Endothelial cell of umbilical vein (primary cell): ENCODE measurements at regions not wholly inside any gene's neighbourhood (a gene's known extent, or its start where the extent isn't known, plus 50 kb on each side); places are given as distances from the start of the nearest gene placed in this dataset.

Source experiments
- BruUV-seq: library from RNA; stranded (reverse); fragments of 400-500 nt; replicated peaks from 2 replicates; lab custom pipeline; 2021; lab: Mats Ljungman, UMichigan
- CTCF ChIA-PET: fragments of 300-600, 350-600 bp; sonication (Branson Sonifier 250); formaldehyde crosslinking; loops from one replicate; lab custom pipeline; 2021; ENCODE audit warnings: antibody characterized with exemption, inconsistent platforms; lab: Charles Lee
- POLR2A ChIA-PET: fragments of 300-600, 350-600 bp; sonication (Branson Sonifier 250); formaldehyde crosslinking; loops from one replicate; lab custom pipeline; 2021; ENCODE audit warnings: antibody characterized with exemption, inconsistent platforms; lab: Charles Lee
- DNase-seq: peaks from one replicate; pipeline ENCODE4 v3.0.0-alpha.2; 2011; ENCODE audit warnings: low read depth, low spot score
- FAIRE-seq: peaks from 2 replicates; lab custom pipeline; 2011; peaks lifted over from hg19 to GRCh38; lab: Jason Lieb, UNC
- H2AFZ ChIP-seq: 2 replicates; pipeline ENCODE4 v1.6.0; 2012; ENCODE audit warnings: low read depth, low read length, control low read depth, inconsistent platforms
- H3K27ac ChIP-seq: 2 replicates; pipeline ENCODE4 v1.5.1; 2011; ENCODE audit warnings: low read depth, mild to moderate bottlenecking, control low read depth, low read length, moderate library complexity; ENCODE audit not compliant: insufficient read depth
- H3K27me3 ChIP-seq, 2 experiments: 2 replicates each; pipeline versions ENCODE4 v1.6.0 to v1.6.1; 2011; ENCODE audit warnings: low read length in 2 of 2, mixed read lengths in 1 of 2; ENCODE audit not compliant: control insufficient read depth in 2 of 2, insufficient read depth in 2 of 2
- H3K36me3 ChIP-seq, 2 experiments: 2 replicates in 1 of 2; 3 replicates in 1 of 2; pipeline ENCODE4 v1.5.1; 2011; ENCODE audit warnings: low read length in 2 of 2, mild to moderate bottlenecking in 1 of 2, moderate library complexity in 1 of 2; ENCODE audit not compliant: control insufficient read depth in 2 of 2, insufficient read depth in 2 of 2; ENCODE audit errors: extremely low read depth in 1 of 2
- H3K4me1 ChIP-seq: 3 replicates; pipeline ENCODE4 v1.5.1; 2011; ENCODE audit warnings: mild to moderate bottlenecking, low read length; ENCODE audit not compliant: control insufficient read depth, insufficient read depth; ENCODE audit errors: extremely low read depth
- H3K4me2 ChIP-seq: 2 replicates; pipeline ENCODE4 v1.6.1; 2011; ENCODE audit warnings: low read length, control low read depth, mixed read lengths; ENCODE audit not compliant: insufficient read depth
- H3K4me3 ChIP-seq, 3 experiments: fragments of 200-600 bp in 1 of 3; sonication (generic), shearing (Covaris generic) in 1 of 3; replicated peaks in 1 of 3; 2 replicates each; pipeline ENCODE4 v1.5.1; 2011 to 2016; ENCODE audit warnings: control low read depth in 3 of 3, low read length in 3 of 3, mild to moderate bottlenecking in 2 of 3, inconsistent platforms in 1 of 3, low read depth in 1 of 3, moderate library complexity in 1 of 3; ENCODE audit not compliant: insufficient read depth in 1 of 3
- H3K79me2 ChIP-seq: 2 replicates; pipeline ENCODE4 v1.6.0; 2012; ENCODE audit warnings: low read length, inconsistent platforms; ENCODE audit not compliant: control insufficient read depth, insufficient read depth
- H3K9ac ChIP-seq: replicated peaks from 2 replicates; pipeline ENCODE3; 2011; ENCODE audit warnings: low read length, control low read depth; ENCODE audit not compliant: insufficient read depth; ENCODE audit errors: extremely low read depth
- H3K9me1 ChIP-seq: replicated peaks from 3 replicates; pipeline ENCODE4 v1.6.0; 2011; ENCODE audit warnings: mild to moderate bottlenecking, low read length; ENCODE audit not compliant: control insufficient read depth, insufficient read depth; ENCODE audit errors: extremely low read depth
- H3K9me3 ChIP-seq: replicated peaks from 2 replicates; pipeline ENCODE4 v1.5.1; 2012; ENCODE audit warnings: low read length, inconsistent platforms; ENCODE audit not compliant: control insufficient read depth, insufficient read depth
- H4K20me1 ChIP-seq: replicated peaks from 2 replicates; pipeline ENCODE3; 2011; ENCODE audit warnings: mild to moderate bottlenecking, low read length; ENCODE audit not compliant: control insufficient read depth, insufficient read depth; ENCODE audit errors: extremely low read depth
- EZH2 ChIP-seq: IDR thresholded peaks from 2 replicates; pipeline ENCODE4 v1.6.1; 2012; ENCODE audit warnings: borderline replicate concordance, low read depth, mild to moderate bottlenecking, moderate library complexity, low read length, inconsistent platforms; ENCODE audit not compliant: severe bottlenecking
- FOS ChIP-seq: IDR thresholded peaks from 2 replicates; pipeline ENCODE4 v1.6.1; 2011; ENCODE audit warnings: mild to moderate bottlenecking, low read length, moderate library complexity, borderline replicate concordance; ENCODE audit not compliant: insufficient read depth
- GATA2 ChIP-seq: IDR thresholded peaks from 2 replicates; pipeline ENCODE4 v1.7.0; 2011; ENCODE audit warnings: low read depth, mild to moderate bottlenecking, moderate library complexity, mixed read lengths, low read length; ENCODE audit not compliant: insufficient read length, insufficient read depth
- JUN ChIP-seq: IDR thresholded peaks from 2 replicates; pipeline ENCODE4 v1.6.1; 2011; ENCODE audit warnings: borderline replicate concordance, low read depth; ENCODE audit not compliant: insufficient read length, insufficient read depth
- MYC ChIP-seq: IDR thresholded peaks from one replicate; pipeline ENCODE4 v1.6.1; 2011; ENCODE audit warnings: mild to moderate bottlenecking, low read depth, low read length
- POLR2A ChIP-seq: IDR thresholded peaks from 2 replicates; pipeline ENCODE4 v1.6.1; 2012; ENCODE audit warnings: low read depth, mild to moderate bottlenecking, control low read depth, low read length
- POLR2AphosphoS5 ChIP-seq: IDR thresholded peaks from 2 replicates; pipeline ENCODE4 v1.6.1; 2012; ENCODE audit warnings: low read depth, mild to moderate bottlenecking, control low read depth, low read length, moderate library complexity; ENCODE audit not compliant: insufficient read depth
- dilution Hi-C: fragments of 300-500 bp; cut with MboI; formaldehyde crosslinking; loops from one replicate; pipeline ENCODE4 v1.15.0; 2019; ENCODE audit warnings: low sequenced_read_pairs; ENCODE audit not compliant: extremely low pct_ligation_motif_present
- intact Hi-C: fragments of 100-400 bp; cut with micrococcal nuclease; formaldehyde crosslinking; loops from one replicate; pipeline ENCODE4 v1.10.0; 2022
- TF ChIP-seq, protein P1 (sequence below), 2 donors: IDR thresholded peaks; 1 replicate in 1 of 2; 2 replicates in 1 of 2; pipeline ENCODE4 v1.5.1; 2011; ENCODE audit warnings: low read length in 2 of 2, mild to moderate bottlenecking in 2 of 2, moderate library complexity in 2 of 2, control low read depth in 1 of 2, inconsistent platforms in 1 of 2, low read depth in 1 of 2; ENCODE audit not compliant: insufficient read depth in 1 of 2; ENCODE audit errors: extremely low read depth in 1 of 2
- TF ChIP-seq, protein P2 (sequence below): IDR thresholded peaks from 2 replicates; pipeline ENCODE4 v1.6.1; 2011; ENCODE audit not compliant: insufficient read depth, insufficient read length

DNA sequence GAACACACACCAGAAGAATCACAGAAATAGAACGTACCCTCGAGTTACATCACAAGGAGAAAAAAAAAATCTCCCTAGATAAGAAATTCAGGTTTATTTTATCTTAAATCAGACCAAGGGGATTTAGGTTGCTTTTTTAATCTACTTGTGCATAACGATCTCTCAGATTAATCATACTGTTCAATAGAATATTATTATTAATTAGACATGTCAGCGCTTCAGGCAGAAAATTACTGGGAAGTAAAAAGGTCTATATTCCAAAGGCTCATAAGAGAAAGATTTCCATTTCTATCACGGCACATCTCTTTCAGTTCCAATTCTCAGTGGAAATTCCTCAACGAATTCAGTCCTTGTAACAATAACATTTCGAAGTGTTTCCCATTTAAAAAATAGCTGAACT, 77.7 kb upstream of the PSMD7 start:
- dilution Hi-C loops, result no loop called here

DNA sequence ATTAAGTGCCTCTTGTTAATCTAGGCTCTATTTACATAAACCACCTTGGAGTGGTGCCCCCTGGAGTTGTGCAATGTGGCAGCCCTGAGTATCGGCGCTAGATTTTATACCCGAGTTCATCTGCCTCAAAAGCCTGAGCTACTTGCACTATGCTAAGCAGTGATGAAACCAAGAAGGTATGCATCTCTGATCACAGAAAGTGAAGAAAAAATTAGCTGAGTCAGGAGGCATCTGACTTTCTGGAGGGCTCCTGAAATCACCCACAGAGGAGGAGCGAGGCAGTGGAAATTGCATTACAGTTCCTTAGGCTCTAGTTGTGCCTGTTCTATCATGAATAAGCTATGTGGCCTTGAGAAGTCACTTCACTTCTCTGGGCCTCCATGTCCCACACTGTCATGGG, 80.3 kb upstream of the PSMD7 start:
- Histone ChIP-seq H3K9me3 (no peaks in the 10 kb centered on the region), H3K9ac (no peak overlapping the region), H3K4me1 (no peaks in the 10 kb centered on the region), H3K4me2 (no peak overlapping the region), H3K27me3 (no peaks in the 10 kb centered on the region), H3K79me2 (no peaks in the 10 kb centered on the region), H3K36me3 (no peaks in the 10 kb centered on the region), H3K27ac (no peak overlapping the region), H3K9me1 (no peaks in the 10 kb centered on the region), H4K20me1 (no peaks in the 10 kb centered on the region), H3K4me3 (no peak overlapping the region), H2AFZ (no peak overlapping the region)
- DNase-seq (no peak), FAIRE-seq (no peak)
- ChIA-PET CTCF (interaction anchor here (1.1 to 1.7 kb wide), 2 partner anchors 10 to 1093 kb away, joined by 3 to 8 read pairs; no protein-coding TSS in a partner anchor), POLR2A (no interaction called here)
- dilution Hi-C loops (no loop called here), intact Hi-C loops (no loop called here)
- TF ChIP-seq EZH2 (no peak), GATA2 (no peak), JUN (no peak), FOS (no peak), POLR2AphosphoS5 (no peak), POLR2A (no peak), MYC (no peak)
- TF ChIP-seq, protein P1, sequence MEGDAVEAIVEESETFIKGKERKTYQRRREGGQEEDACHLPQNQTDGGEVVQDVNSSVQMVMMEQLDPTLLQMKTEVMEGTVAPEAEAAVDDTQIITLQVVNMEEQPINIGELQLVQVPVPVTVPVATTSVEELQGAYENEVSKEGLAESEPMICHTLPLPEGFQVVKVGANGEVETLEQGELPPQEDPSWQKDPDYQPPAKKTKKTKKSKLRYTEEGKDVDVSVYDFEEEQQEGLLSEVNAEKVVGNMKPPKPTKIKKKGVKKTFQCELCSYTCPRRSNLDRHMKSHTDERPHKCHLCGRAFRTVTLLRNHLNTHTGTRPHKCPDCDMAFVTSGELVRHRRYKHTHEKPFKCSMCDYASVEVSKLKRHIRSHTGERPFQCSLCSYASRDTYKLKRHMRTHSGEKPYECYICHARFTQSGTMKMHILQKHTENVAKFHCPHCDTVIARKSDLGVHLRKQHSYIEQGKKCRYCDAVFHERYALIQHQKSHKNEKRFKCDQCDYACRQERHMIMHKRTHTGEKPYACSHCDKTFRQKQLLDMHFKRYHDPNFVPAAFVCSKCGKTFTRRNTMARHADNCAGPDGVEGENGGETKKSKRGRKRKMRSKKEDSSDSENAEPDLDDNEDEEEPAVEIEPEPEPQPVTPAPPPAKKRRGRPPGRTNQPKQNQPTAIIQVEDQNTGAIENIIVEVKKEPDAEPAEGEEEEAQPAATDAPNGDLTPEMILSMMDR (IDR thresholded peaks at IDR 0.05; ENCODE audit: extremely low read depth in 1 of 2, insufficient read depth in 1 of 2, low read depth in 1 of 2, low read length in 2 of 2), result no peak
- TF ChIP-seq, protein P2, sequence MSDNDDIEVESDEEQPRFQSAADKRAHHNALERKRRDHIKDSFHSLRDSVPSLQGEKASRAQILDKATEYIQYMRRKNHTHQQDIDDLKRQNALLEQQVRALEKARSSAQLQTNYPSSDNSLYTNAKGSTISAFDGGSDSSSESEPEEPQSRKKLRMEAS, result no peak
- no TSS peak for BruUV-seq

More for the DNA sequence above, 77.7 kb upstream of the PSMD7 start:
- FAIRE-seq (no peak), DNase-seq (no peak)
- ChIA-PET CTCF (no interaction called here), POLR2A (no interaction called here)
- BruUV-seq, result no TSS peak
- H2AFZ ChIP-seq, result no peak overlapping the region
- no peaks in the 10 kb centered on the region for H3K27me3 ChIP-seq
- TF ChIP-seq, protein P2, result no peak
- no peaks in the 10 kb centered on the region for H3K9me3 ChIP-seq
- H3K4me2 ChIP-seq, result no peak overlapping the region
- H3K36me3 ChIP-seq, result no peaks in the 10 kb centered on the region
- no peak overlapping the region for H3K4me3 ChIP-seq
- no peaks in the 10 kb centered on the region for H3K9me1 ChIP-seq
- H3K4me1 ChIP-seq, result no peaks in the 10 kb centered on the region
- no peak overlapping the region for H3K27ac ChIP-seq
- no peaks in the 10 kb centered on the region for H4K20me1 ChIP-seq
- intact Hi-C loops, result no loop called here
- no peak overlapping the region for H3K9ac ChIP-seq
- no peaks in the 10 kb centered on the region for H3K79me2 ChIP-seq
